HG03521 (cell line): ENCODE measurements at regions not wholly inside any gene's neighbourhood (a gene's known extent, or its start where the extent isn't known, plus 50 kb on each side); places are given as distances from the start of the nearest gene placed in this dataset.
A peak's percentile ranks its signal among the peaks of the same experiment; 100 is the strongest.
"Not testable (repeated sequence)": the region's sequence is repeated elsewhere in the genome, so short reads cannot be mapped to it uniquely, and the experiment has no call there.

Source experiments
- ATAC-seq: cut with Tn5 transposase; IDR thresholded peaks from one replicate; pipeline ENCODE4 v1.9.1; 2021; ENCODE audit warnings: mild to moderate bottlenecking, moderate library complexity; ENCODE audit not compliant: unreplicated experiment

GRCh38 chr5:12095808-12096281, 191.6 kb upstream of the CTNND2 start:
- no peak for ATAC-seq

- ATAC-seq, result no peak
Observed at GRCh38 chr5:12093586-12093985, 189.3 kb upstream of the CTNND2 start.

GRCh38 chr5:12080761-12081160, 176.5 kb upstream of the CTNND2 start:
- no peak for ATAC-seq

- not testable (repeated sequence) for ATAC-seq
Observed at GRCh38 chr5:12078286-12078685, 174.0 kb upstream of the CTNND2 start.

- no peak for ATAC-seq
Observed at GRCh38 chr5:12073426-12073825, 169.2 kb upstream of the CTNND2 start.

- no peak for ATAC-seq
Observed at GRCh38 chr5:12072441-12072840, 168.2 kb upstream of the CTNND2 start.

- no peak for ATAC-seq
Observed at GRCh38 chr5:12071455-12071854, 167.2 kb upstream of the CTNND2 start.

- peak; percentile 53 for ATAC-seq
Observed at GRCh38 chr5:12023614-12024241, 119.5 kb upstream of the CTNND2 start.

GRCh38 chr5:12022444-12022843, 118.2 kb upstream of the CTNND2 start:
- ATAC-seq, result no peak

GRCh38 chr5:12019306-12019705, 115.1 kb upstream of the CTNND2 start:
- no peak for ATAC-seq

GRCh38 chr5:12017007-12017406, 112.8 kb upstream of the CTNND2 start:
- ATAC-seq, result no peak

GRCh38 chr5:12016159-12016746, 112.0 kb upstream of the CTNND2 start:
- no peak for ATAC-seq

- no peak for ATAC-seq
Observed at GRCh38 chr5:12013351-12013750, 109.1 kb upstream of the CTNND2 start.

GRCh38 chr5:12003680-12004079, 99.4 kb upstream of the CTNND2 start:
- no peak for ATAC-seq

- no peak for ATAC-seq
Observed at GRCh38 chr5:11998397-11998796, 94.2 kb upstream of the CTNND2 start.

- no peak for ATAC-seq
Observed at GRCh38 chr5:11997942-11998341, 93.7 kb upstream of the CTNND2 start.

GRCh38 chr5:11992518-11992917, 88.3 kb upstream of the CTNND2 start:
- no peak for ATAC-seq

GRCh38 chr5:11985993-11986392, 81.7 kb upstream of the CTNND2 start:
- no peak for ATAC-seq

GRCh38 chr5:11984196-11984595, 80.0 kb upstream of the CTNND2 start:
- no peak for ATAC-seq

- ATAC-seq, result no peak
Observed at GRCh38 chr5:11981986-11982385, 77.7 kb upstream of the CTNND2 start.

- no peak for ATAC-seq
Observed at GRCh38 chr5:11977904-11978303, 73.7 kb upstream of the CTNND2 start.

- ATAC-seq, result no peak
Observed at GRCh38 chr5:11973469-11973868, 69.2 kb upstream of the CTNND2 start.

- no peak for ATAC-seq
Observed at GRCh38 chr5:11963227-11963626, 59.0 kb upstream of the CTNND2 start.
